GOT3 (cell line): ENCODE measurements at regions not wholly inside any gene's neighbourhood (a gene's known extent, or its start where the extent isn't known, plus 50 kb on each side); places are given as distances from the start of the nearest gene placed in this dataset.
"Not testable (repeated sequence)": the region's sequence is repeated elsewhere in the genome, so short reads cannot be mapped to it uniquely, and the experiment has no call there.

Source experiments
- DNase-seq: peaks from one replicate; lab custom pipeline; 2025; ENCODE audit warnings: mixed read lengths; lab: John Stamatoyannopoulos, UW

DNA sequence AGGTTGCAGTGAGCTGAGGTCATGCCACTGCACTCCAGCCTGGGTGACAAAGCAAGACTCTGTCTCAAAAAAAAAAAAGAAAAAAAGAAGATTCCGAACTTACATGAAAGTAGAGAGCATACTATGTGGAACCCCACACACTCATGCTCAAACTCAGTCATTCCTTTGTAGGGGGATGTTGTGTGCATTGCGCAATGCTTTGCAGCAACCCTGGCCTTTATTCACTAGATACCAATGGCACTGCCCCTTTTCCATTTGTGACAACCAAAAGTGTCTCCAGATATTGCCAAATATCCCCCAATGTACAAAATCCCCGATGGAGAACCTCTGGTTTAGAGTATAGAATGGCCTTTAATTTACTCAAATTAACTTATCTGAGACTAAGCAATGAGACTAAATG lies 158.6 kb downstream of the GJA1 start:
- no peak for DNase-seq

DNA sequence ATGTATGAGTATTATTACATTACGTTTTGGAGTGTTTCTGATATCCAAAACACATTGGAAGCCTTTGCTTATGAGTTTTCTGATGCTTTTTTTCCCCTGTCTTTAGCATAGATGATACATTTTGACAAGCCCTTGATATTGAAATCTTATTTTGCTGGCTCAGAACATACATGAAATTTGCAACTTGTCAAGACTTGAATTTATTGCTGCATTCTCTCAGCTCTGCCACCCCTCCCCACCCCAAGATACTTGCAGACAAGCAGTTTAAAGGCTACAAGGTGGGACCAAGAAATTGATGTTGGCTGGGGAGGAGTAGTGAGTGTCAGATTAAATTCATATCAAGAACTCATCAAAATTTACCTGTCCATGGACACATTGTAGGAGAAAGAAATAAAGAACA lies 160.2 kb downstream of the GJA1 start:
- no peak for DNase-seq

GRCh38 chr6:121596441-121596840 lies 161.0 kb downstream of the GJA1 start:
- no peak for DNase-seq

DNA sequence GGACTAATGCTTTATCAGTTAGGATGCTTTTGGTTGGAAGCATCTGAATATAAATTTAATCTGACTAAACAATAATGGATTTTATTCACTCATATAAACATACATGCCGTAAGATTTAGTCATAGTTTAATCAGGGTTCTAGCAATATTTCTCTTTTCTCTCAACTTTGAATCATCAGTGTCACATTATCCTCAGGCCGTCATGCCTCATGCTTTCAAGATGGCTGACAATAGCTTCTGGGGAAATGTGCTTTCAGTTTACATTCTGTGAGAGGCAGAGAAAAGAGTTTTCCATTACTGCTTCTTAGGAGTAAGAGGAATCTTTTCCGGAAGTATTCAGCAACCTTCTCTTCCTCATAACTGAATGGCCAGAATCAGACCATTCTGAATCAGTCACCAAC lies 162.2 kb downstream of the GJA1 start:
- DNase-seq, result no peak

DNA sequence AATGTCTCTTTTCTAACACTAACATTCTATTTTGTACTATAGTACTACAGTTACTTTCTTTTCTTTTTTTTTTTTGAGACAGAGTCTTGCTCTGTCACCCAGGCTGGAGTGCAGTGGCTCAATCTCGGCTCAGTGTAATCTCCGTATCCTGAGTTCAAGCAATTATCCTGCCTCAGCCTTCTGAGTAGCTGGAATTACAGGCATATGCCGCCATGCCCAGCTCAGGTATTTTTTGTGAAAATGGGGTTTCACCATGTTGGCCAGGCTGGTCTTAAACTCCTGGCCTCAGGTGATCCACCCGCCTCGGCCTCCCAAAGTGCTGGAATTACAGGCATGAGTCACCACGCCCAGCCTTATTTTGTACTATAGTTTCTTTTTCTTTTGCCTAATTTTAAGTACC lies 163.9 kb downstream of the GJA1 start:
- not testable (repeated sequence) for DNase-seq

- no peak for DNase-seq
These were observed 165.1 kb downstream of the GJA1 start for GRCh38 chr6:121600389-121601168.

DNA sequence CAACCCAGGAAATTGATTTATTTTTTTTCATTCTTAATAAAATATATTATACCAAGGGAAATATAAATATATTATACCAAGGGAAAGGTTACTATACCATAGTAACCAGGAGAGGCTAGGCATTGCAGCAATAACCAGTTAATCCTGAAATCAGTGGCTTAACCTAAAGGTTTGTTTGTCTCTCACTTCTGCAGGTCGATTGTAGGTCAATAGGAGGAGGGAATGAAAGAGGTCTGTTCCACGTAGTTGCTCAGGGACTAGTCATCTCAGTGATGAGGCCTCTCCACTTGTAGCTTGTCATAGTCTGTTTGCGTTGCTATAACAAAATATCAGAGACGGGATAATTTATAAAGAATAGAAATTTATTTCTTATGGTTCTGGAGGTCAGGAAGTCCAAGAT lies 168.0 kb downstream of the GJA1 start:
- DNase-seq, result no peak

DNA sequence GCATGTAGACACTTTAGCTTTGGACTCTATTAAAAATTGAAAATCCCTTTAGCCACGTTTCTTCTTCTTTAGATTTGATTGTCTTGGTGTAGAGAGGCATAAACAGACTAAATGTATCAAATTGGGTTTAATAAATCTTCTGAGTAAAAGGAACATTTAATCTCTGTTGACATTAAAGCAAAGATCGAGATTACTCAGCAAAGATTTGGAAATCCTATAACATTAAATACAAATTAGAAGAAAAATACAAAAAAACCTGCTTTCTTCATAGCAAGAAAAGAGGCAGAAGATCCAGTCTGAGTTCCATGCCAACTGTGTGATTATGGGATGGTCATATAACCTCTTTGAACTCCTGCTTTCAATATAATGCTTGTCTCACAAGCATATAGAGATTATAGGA lies 172.3 kb downstream of the GJA1 start:
- no peak for DNase-seq

GRCh38 chr6:121608270-121608669 lies 172.8 kb downstream of the GJA1 start:
- DNase-seq, result no peak

DNA sequence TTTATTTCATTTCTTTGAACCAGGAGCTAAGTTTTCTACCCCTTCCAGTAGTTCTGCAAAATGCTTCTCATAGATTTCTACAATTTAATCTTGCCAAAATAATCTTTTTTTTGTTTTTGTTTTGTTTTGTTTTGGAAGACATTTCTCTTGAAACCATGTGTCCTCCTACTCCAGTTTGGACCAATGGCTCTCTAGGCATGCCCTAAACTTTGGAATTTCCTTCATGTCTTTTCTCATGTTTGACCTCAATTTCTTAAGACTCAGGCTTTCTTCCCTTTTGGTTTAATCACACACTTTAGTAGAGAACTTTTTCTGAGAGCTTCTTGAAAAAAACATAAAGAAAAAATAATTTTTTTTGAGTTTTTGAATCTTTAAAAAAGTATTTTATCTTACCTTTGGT lies 173.8 kb downstream of the GJA1 start:
- DNase-seq, result no peak

- DNase-seq, result no peak
These were observed 177.5 kb downstream of the GJA1 start for GRCh38 chr6:121612927-121613326.

DNA sequence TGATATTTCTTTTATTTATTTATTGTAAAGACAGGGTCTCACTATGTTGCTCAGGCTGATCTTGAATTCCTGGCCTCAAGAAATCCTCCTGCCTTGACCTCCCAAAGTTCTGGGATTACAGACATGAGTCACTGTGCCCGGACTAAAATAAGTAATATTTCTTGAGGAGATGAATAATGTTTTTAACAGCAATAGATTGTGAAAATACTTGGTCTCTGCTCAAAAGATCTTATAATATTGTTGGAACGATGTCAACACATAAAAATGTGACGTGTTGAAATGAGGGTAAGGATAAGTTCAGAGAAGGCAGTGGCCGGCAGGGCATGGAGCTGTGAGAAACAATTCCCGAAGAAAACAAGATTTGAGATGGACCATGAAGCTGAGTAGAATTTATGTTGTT lies 178.7 kb downstream of the GJA1 start:
- DNase-seq, result no peak

- no peak for DNase-seq
These were observed 180.0 kb downstream of the GJA1 start for GRCh38 chr6:121615493-121615892.

- no peak for DNase-seq
These were observed 181.0 kb downstream of the GJA1 start for GRCh38 chr6:121616406-121616805.

GRCh38 chr6:121617388-121617787 lies 181.9 kb downstream of the GJA1 start:
- no peak for DNase-seq

GRCh38 chr6:121619013-121619412 lies 183.6 kb downstream of the GJA1 start:
- no peak for DNase-seq

GRCh38 chr6:121619987-121620740 lies 184.7 kb downstream of the GJA1 start:
- no peak for DNase-seq

- DNase-seq, result no peak
These were observed 192.3 kb downstream of the GJA1 start for GRCh38 chr6:121627761-121628160.

DNA sequence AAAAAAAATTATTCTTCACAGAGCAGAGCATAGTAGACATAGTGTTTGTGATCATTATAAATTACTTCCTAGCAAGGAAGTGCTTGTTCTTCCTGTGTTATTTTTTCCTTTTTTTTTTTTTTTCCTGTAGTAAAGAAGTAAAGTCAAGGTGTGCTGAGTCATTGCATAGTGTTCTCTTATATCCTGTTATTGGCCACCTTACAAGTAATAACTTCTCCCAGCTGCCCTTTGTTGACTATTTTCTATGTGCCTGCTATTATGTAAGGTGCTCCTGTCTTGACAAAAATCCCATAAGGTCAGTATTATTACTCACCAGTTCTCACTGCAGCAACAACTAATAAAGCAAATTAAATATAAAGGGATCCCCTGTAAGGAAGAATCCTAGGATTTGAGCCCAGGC lies 195.3 kb downstream of the GJA1 start:
- no peak for DNase-seq

DNA sequence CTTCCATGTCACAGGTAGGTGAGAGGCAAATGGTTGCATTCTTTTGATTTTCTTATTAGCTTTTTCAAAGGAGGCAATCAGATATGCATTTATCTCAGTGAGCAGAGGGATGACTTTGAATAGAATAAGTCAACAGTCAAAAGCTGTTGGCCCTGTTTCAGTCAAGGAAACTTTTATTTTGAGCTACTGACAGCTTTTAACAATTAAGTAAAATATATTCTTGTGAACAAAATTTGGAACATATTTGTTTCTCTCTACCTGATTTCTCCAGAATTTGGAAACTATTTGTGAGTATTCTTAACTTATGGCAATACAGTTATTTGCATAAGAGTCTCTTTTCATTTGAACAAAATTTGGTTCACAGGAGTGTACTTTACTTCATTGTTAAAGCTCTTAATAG lies 196.3 kb downstream of the GJA1 start:
- not testable (repeated sequence) for DNase-seq

GRCh38 chr6:121633309-121633708 lies 197.9 kb downstream of the GJA1 start:
- DNase-seq, result no peak

DNA sequence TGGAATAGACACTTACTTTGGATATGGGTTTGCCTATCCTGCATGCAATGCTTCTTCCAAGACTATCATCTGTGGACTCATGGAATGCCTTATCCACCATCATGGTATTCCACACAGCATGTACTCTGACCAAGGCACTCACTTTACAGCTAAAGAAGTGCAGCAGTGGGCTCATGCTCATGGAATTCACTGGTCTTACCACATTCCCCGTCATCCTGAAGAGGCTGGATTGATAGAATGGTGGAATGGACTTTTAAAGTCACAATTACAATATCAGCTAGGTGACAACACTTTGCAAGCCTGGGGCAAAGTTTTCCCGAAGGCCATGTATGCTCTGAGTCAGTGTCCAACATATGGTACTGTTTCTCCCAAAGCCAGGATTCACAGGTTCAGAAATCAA lies 199.1 kb downstream of the GJA1 start:
- not testable (repeated sequence) for DNase-seq

DNA sequence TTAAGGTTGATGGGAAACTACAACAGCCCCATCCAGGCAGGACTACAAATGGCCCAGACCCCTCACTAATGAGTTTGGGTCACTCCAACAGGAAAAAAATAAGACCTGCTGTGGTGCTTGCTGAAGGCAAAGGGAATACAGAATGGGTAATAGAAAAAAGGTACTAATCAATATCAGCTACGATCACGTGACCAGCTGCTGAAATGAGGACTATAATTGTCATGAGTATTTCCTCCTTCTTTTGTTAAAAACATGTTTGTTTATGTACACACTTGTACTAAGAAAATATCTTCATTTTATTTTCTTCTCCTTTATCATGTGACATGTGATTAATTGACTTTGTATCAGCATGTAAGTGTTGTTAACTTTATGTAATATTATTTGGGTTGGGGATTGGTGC lies 199.9 kb downstream of the GJA1 start:
- no peak for DNase-seq

DNA sequence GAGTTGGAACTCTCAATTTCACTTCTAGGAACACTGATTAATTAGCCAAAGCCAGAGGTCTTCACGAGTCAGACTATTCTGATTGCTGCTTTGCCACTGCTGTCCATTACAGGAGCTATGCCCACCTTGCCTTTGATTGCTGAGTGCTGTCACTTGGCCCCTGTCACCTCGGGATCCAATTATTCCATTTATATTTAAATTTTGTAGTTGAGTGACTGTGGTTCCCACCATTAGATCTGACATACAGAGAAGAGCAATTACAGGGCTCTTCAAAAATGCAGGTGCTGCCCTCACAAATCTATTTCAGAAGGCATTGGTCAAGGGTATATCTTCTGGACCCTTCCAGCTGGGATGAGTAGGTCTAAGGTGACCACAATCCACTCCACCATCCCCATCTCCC lies 200.8 kb downstream of the GJA1 start:
- DNase-seq, result not testable (repeated sequence)
